ENCODE measurements at regions not wholly inside any gene's neighbourhood (a gene's known extent, or its start where the extent isn't known, plus 50 kb on each side); places are given as distances from the start of the nearest gene placed in this dataset. TPM values are rescaled to one million over a fixed set of nuclear protein-coding genes. Genes with fewer than 3 reads are reported as not detected.

Small RNA genes lying in the stretch of these regions (small RNA-seq; reads per million reads assigned to genes)
- gene RN7SKP136 (ENCODE audit: insufficient read depth, insufficient read length, low read depth, low replicate concordance), result not detected
